Osteocyte (in vitro differentiated cells): ENCODE measurements at regions not wholly inside any gene's neighbourhood (a gene's known extent, or its start where the extent isn't known, plus 50 kb on each side); places are given as distances from the start of the nearest gene placed in this dataset.

ENCODE experiments used
- DNase-seq: peaks from one replicate; pipeline ENCODE4 v3.0.0; 2021; ENCODE audit warnings: mixed read lengths; ENCODE audit not compliant: unreplicated experiment; ENCODE audit errors: extremely low spot score
- H3K27ac Mint-ChIP-seq: one replicate; pipeline ENCODE4 v1.8.0; 2021; ENCODE audit warnings: mild to moderate bottlenecking, mixed read lengths; ENCODE audit not compliant: unreplicated experiment
- H3K27me3 Mint-ChIP-seq: one replicate; pipeline ENCODE4 v1.8.0; 2021; ENCODE audit warnings: mixed read lengths; ENCODE audit not compliant: unreplicated experiment
- H3K36me3 Mint-ChIP-seq: one replicate; pipeline ENCODE4 v1.8.0; 2021; ENCODE audit warnings: mixed read lengths; ENCODE audit not compliant: unreplicated experiment
- H3K4me1 Mint-ChIP-seq: one replicate; pipeline ENCODE4 v1.8.0; 2021; ENCODE audit warnings: mixed read lengths; ENCODE audit not compliant: unreplicated experiment
- H3K4me3 Mint-ChIP-seq: one replicate; pipeline ENCODE4 v1.8.0; 2021; ENCODE audit warnings: mild to moderate bottlenecking, moderate library complexity, mixed read lengths; ENCODE audit not compliant: unreplicated experiment
- H3K9me3 Mint-ChIP-seq: one replicate; pipeline ENCODE4 v1.8.0; 2021; ENCODE audit warnings: mixed read lengths; ENCODE audit not compliant: unreplicated experiment
- CTCF ChIP-seq: fragments of 200-600 bp; sonication (generic); IDR thresholded peaks from 2 replicates; pipeline ENCODE4 v1.5.0; 2021; ENCODE audit warnings: antibody characterized with exemption, mild to moderate bottlenecking, moderate library complexity

- Mint-ChIP-seq H3K27me3 (no peaks in the 10 kb centered on the region), H3K36me3 (no peaks in the 10 kb centered on the region), H3K4me1 (no peaks in the 10 kb centered on the region), H3K9me3 (no peaks in the 10 kb centered on the region), H3K27ac (no peak overlapping the region), H3K4me3 (no peak overlapping the region)
- no peak for DNase-seq
- TF ChIP-seq CTCF = no peak
Observed at GRCh38 chr11:23953951-23954710, 542.7 kb upstream of the LUZP2 start.

- no peak for DNase-seq
- no peak overlapping the region for H3K4me3 Mint-ChIP-seq
- H3K27ac Mint-ChIP-seq = no peak overlapping the region
- H3K36me3 Mint-ChIP-seq = no peaks in the 10 kb centered on the region
- no peaks in the 10 kb centered on the region for H3K27me3 Mint-ChIP-seq
- no peaks in the 10 kb centered on the region for H3K9me3 Mint-ChIP-seq
- TF ChIP-seq CTCF = no peak
- H3K4me1 Mint-ChIP-seq = no peaks in the 10 kb centered on the region
Observed at GRCh38 chr11:23954730-23955129, 542.1 kb upstream of the LUZP2 start.

GRCh38 chr11:23956586-23956985 lies 540.3 kb upstream of the LUZP2 start:
- no peaks in the 10 kb centered on the region for H3K9me3 Mint-ChIP-seq
- no peak overlapping the region for H3K27ac Mint-ChIP-seq
- H3K36me3 Mint-ChIP-seq = no peaks in the 10 kb centered on the region
- no peaks in the 10 kb centered on the region for H3K27me3 Mint-ChIP-seq
- TF ChIP-seq CTCF = no peak
- H3K4me1 Mint-ChIP-seq = no peaks in the 10 kb centered on the region
- DNase-seq = no peak
- no peak overlapping the region for H3K4me3 Mint-ChIP-seq

- H3K4me1 Mint-ChIP-seq = no peaks in the 10 kb centered on the region
- no peak overlapping the region for H3K4me3 Mint-ChIP-seq
- no peak for TF ChIP-seq CTCF
- no peaks in the 10 kb centered on the region for H3K36me3 Mint-ChIP-seq
- H3K27me3 Mint-ChIP-seq = no peaks in the 10 kb centered on the region
- DNase-seq = no peak
- no peak overlapping the region for H3K27ac Mint-ChIP-seq
- H3K9me3 Mint-ChIP-seq = no peaks in the 10 kb centered on the region
Observed at GRCh38 chr11:23957314-23957713, 539.5 kb upstream of the LUZP2 start.

GRCh38 chr11:23959462-23959861 lies 537.4 kb upstream of the LUZP2 start:
- no peak overlapping the region for H3K4me3 Mint-ChIP-seq
- DNase-seq = no peak
- H3K9me3 Mint-ChIP-seq = no peaks in the 10 kb centered on the region
- no peak for TF ChIP-seq CTCF
- no peaks in the 10 kb centered on the region for H3K27me3 Mint-ChIP-seq
- no peaks in the 10 kb centered on the region for H3K36me3 Mint-ChIP-seq
- no peaks in the 10 kb centered on the region for H3K4me1 Mint-ChIP-seq
- no peak overlapping the region for H3K27ac Mint-ChIP-seq
